ENCODE measurements at regions not wholly inside any gene's neighbourhood (a gene's known extent, or its start where the extent isn't known, plus 50 kb on each side); places are given as distances from the start of the nearest gene placed in this dataset.

GRCh38 chr3:34807611-34808010 lies 831.7 kb upstream of the ARPP21 start:
- Mint-ChIP-seq H3K27ac (no peak overlapping the region), H3K9me3 (no peaks in the 10 kb centered on the region), H3K36me3 (no peaks in the 10 kb centered on the region), H3K4me3 (no peak overlapping the region), H3K4me1 (ENCODE audit: unreplicated experiment) (no peaks in the 10 kb centered on the region), H3K27me3 (no peaks in the 10 kb centered on the region)
- TF ChIP-seq, protein P1, sequence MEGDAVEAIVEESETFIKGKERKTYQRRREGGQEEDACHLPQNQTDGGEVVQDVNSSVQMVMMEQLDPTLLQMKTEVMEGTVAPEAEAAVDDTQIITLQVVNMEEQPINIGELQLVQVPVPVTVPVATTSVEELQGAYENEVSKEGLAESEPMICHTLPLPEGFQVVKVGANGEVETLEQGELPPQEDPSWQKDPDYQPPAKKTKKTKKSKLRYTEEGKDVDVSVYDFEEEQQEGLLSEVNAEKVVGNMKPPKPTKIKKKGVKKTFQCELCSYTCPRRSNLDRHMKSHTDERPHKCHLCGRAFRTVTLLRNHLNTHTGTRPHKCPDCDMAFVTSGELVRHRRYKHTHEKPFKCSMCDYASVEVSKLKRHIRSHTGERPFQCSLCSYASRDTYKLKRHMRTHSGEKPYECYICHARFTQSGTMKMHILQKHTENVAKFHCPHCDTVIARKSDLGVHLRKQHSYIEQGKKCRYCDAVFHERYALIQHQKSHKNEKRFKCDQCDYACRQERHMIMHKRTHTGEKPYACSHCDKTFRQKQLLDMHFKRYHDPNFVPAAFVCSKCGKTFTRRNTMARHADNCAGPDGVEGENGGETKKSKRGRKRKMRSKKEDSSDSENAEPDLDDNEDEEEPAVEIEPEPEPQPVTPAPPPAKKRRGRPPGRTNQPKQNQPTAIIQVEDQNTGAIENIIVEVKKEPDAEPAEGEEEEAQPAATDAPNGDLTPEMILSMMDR (conservative IDR thresholded peaks at IDR 0.05) = no peak
- DNase-seq (ENCODE audit: extremely low spot score, unreplicated experiment) = no peak

DNA sequence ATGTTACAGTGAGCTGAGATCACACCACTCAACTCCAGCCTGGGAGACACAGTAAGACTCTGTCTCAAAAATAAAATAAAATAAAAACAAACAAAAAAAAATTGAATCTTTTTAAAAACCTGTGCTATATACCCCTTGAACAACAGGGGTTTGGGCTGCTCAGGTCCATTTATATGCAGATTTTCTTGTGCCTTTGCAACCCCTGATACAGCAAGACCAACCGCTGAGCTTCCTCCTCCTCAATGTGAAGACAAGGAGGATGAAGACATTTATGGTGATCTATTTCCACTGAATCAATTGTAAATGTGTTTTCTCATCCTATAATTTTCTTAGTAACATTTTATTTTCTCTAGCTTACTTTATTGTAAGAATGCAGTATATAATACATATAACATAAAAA lies 831.0 kb upstream of the ARPP21 start:
- Mint-ChIP-seq H3K36me3 (no peaks in the 10 kb centered on the region), H3K27ac (no peak overlapping the region), H3K4me1 (ENCODE audit: unreplicated experiment) (no peaks in the 10 kb centered on the region), H3K9me3 (no peaks in the 10 kb centered on the region), H3K27me3 (no peaks in the 10 kb centered on the region), H3K4me3 (no peak overlapping the region)
- TF ChIP-seq, protein P1 (conservative IDR thresholded peaks at IDR 0.05) = no peak
- DNase-seq (ENCODE audit: extremely low spot score, unreplicated experiment) = no peak

DNA sequence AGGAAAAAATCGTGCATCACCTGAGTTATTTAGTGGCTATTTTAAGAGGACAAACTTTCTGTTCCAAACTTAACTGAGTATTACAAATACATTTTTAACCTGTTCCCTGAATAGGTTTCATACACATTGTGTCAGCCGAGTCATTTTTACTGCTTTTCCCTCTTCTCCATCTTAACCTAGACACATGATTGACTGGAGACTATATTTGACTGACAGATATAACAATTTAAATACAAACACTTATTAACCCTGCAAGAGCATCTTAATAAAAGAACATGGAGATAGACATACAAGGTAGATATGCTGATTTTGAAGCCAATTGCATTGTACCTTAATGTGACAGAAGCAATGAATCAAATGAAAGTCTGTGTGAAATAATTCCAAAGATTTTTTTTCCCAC lies 810.5 kb upstream of the ARPP21 start:
- Mint-ChIP-seq H3K36me3 (no peaks in the 10 kb centered on the region), H3K4me1 (ENCODE audit: unreplicated experiment) (no peaks in the 10 kb centered on the region), H3K9me3 (peaks cover 4% of the 10 kb centered on the region), H3K27me3 (peaks cover 4% of the 10 kb centered on the region), H3K4me3 (no peak overlapping the region), H3K27ac (no peak overlapping the region)
- TF ChIP-seq, protein P1 (conservative IDR thresholded peaks at IDR 0.05) = no peak
- no peak for DNase-seq (ENCODE audit: extremely low spot score, unreplicated experiment)

- no peak overlapping the region for H3K27ac Mint-ChIP-seq
- H3K4me3 Mint-ChIP-seq = no peak overlapping the region
- no peaks in the 10 kb centered on the region for H3K36me3 Mint-ChIP-seq
- DNase-seq (ENCODE audit: extremely low spot score, unreplicated experiment) = no peak
- peaks cover 7% of the 10 kb centered on the region for H3K27me3 Mint-ChIP-seq
- no peaks in the 10 kb centered on the region for H3K9me3 Mint-ChIP-seq
- no peaks in the 10 kb centered on the region for H3K4me1 Mint-ChIP-seq (ENCODE audit: unreplicated experiment)
- TF ChIP-seq, protein P1 (conservative IDR thresholded peaks at IDR 0.05) = no peak
Measured at GRCh38 chr3:34832865-34833508, 806.3 kb upstream of the ARPP21 start.

GRCh38 chr3:34837848-34838741 lies 801.2 kb upstream of the ARPP21 start:
- peaks cover 2% of the 10 kb centered on the region for H3K4me1 Mint-ChIP-seq (ENCODE audit: unreplicated experiment)
- H3K4me3 Mint-ChIP-seq = no peak overlapping the region
- H3K36me3 Mint-ChIP-seq = no peaks in the 10 kb centered on the region
- DNase-seq (ENCODE audit: extremely low spot score, unreplicated experiment) = no peak
- TF ChIP-seq, protein P1 (conservative IDR thresholded peaks at IDR 0.05) = no peak
- peaks cover 5% of the 10 kb centered on the region for H3K27me3 Mint-ChIP-seq
- peaks cover 5% of the 10 kb centered on the region for H3K9me3 Mint-ChIP-seq
- H3K27ac Mint-ChIP-seq = peak overlapping the region; percentile 35

Measured in type B pancreatic cell (in vitro differentiated cells).